HG03354 (cell line): ENCODE measurements at regions not wholly inside any gene's neighbourhood (a gene's known extent, or its start where the extent isn't known, plus 50 kb on each side); places are given as distances from the start of the nearest gene placed in this dataset.

Source experiments
- ATAC-seq: cut with Tn5 transposase; IDR thresholded peaks from one replicate; pipeline ENCODE4 v1.9.1; 2021; ENCODE audit warnings: mild to moderate bottlenecking; ENCODE audit not compliant: unreplicated experiment, poor library complexity, severe bottlenecking

DNA sequence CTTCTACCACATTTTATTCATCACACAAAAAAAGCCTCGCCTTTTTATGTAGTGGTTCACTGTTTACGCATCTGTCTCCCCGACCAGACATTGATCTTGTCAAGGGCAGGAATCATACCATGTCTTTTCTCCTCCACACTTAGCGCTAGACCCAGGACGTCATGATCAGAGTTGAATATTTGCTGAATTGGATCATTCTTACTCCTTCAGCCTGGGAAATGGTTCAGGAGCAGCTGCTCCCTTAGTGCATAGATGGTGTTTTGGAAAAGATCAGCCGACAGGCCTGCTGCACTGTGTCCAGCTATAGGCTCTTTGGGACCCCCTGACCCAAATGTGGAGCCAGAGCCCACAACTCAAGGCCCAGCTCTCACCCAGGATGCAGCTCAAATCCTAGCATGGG is 249.1 kb upstream of the TMEM72 start:
- ATAC-seq, result no peak

DNA sequence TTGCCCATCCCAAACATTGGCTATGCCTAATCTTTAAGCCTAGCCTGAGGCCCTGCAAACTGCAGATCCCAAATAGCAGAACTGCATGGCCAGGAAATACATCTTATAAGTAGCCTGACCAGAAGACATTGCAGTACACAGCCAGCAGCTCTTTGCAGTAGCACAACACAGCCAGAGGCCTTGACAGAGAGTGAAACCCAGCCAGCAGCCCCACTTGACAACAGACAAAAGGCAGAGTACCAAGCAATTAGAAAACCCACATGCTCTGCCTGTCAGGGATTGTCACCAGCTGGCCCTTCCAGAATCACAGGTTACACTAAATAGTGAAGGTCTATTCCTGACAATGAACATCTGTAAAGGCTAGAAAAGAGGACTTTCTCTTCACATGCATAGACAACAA is 242.8 kb upstream of the TMEM72 start:
- no peak for ATAC-seq

DNA sequence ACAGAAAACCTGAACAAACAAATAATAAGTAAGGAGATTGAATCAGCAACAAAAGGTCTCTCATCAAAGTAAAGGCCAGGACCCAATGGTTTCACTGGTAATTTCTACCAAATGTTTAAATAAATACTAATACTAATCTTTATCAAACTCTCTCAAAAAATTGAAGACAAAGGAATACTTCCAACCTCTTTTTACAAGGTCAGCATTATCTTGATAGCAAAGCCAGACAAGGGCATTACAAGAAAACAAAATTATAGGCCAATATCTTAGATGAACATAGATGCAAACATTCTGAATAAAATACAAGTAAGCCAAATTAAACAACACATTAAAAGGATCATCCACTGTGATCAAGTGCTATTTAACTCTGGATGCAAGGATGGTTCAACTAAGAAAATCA is 239.8 kb upstream of the TMEM72 start:
- no peak for ATAC-seq

DNA sequence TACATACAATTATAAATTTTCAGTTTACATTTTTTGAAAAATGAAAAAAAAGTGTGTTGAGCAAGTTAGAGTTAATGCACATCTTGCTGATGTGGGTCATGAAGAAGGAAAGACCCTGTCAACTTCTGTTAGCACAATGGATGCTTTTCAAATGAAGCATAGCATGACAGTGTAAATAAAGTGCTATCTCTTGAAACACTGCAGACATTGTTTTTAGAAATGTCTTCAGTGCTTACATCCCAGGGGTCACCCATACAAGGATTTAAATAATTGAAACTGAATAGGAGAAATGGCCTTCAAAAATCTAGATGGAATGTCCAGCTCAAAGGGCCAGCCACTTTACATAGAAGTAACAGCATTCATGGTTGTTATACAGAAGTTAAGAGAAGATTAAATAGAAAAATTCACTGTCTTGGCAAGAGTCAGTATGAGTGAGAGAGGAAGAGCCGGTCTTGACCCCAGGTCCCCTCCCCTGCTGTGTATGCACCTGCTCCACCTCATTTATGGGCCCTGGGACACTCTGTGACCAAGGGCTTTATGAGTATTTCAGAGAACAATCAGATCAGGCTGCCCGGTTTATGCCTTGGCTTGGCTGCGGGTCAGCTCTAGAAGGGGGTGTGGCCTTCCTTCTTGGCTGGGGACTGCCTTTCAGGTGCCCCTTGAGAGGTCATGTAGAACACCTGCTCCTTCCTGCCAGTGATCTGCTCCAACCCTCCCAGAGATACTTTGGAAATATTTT is 237.7 kb upstream of the TMEM72 start:
- ATAC-seq, result no peak

DNA sequence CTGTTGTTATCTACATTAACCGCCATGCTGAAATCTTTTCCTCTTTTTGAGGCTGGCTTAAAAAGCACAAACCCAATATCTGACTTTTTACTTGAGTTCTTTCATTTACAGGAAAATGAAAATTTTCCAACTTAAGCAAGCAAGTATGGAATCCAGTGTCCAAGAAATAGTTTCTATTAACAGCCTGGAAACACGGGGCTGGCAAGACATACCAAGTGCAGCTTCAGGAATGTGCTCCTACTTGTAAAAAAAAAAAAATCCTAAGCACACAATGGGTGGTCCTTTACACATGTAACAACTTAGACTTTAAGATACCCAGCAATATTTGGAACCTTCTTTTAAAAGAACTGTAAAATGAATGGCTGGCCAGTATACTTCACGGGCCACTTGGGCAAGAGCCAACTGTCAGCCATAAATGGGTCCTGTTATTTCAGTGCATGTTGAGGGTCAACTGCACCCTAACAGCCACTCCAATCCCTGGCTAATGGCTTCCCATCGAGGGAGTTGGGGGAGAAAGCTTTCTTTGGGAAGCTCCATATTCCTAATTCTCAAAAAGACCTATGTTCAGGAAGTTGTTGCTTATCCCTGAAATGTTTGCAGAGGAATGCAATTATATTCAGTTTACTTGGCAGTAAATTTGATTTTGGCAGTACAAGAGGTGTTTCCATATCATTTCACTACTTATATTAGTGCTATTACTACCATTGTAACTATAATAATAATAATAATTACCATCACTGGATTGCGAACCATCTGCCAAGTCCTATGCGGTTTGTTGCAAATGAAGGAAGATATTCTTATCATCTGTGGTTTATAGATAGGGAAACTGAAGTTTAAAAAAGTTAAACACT is 236.4 kb upstream of the TMEM72 start:
- no peak for ATAC-seq

DNA sequence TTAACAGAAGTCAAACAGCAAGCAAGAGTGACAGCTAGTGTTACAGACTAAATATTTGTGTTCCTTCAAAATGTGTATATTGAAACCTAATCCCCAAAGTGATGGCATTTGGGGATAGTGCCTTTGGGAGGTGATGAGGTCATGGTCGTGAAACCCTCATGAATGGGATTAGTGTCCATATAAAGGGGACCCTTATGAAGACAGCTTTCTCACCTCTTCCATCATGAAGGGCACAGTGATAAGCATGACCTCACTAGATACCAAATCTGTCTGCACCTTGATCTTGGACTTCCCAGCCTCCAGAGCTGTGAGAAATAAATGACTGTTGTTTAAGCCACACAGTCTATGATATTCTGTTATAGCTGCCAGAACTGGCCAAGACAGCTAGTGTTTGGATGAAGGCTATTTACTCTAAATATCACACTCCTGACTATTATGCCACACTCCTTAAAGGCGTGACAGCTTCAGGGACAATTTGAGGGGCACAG is 235.7 kb upstream of the TMEM72 start:
- ATAC-seq, result no peak

DNA sequence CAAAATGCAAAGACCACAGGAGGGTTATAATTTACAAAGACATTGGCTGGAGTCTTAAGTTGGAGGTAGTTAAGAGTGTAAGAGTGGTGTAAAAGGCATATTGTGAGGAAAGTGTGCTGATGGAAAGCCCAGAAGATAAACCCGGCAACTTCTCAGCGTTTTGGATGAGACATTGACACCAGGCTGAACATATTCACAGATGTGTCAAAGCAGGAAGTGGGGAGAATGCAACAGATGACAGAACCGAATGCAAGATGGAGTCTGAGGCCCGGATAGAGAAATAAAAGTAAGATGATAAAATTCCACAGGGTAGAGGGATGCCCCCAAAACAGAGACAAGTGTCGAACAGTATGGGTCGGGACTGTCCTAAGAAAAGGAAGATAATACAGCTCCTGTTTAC is 230.4 kb upstream of the TMEM72 start:
- ATAC-seq, result no peak

DNA sequence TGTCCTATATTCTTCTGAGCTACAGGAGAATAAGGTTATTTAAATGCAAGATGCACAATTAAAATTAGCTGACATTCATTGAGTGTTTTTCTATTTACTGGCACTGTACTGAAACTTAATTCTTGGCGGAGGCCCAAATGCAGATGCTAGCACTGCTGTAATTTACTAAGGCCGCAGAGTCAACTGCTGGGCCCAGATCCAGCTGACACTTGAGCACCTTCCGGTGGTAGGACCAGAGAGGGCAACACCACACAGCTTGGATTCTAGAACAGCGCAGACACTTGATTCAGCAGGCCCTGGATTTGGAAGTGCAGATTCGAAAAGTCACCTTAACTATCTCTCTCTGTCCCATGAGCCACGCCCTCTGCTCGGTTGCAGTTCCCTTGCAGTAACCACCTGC is 228.6 kb upstream of the TMEM72 start:
- ATAC-seq, result no peak

DNA sequence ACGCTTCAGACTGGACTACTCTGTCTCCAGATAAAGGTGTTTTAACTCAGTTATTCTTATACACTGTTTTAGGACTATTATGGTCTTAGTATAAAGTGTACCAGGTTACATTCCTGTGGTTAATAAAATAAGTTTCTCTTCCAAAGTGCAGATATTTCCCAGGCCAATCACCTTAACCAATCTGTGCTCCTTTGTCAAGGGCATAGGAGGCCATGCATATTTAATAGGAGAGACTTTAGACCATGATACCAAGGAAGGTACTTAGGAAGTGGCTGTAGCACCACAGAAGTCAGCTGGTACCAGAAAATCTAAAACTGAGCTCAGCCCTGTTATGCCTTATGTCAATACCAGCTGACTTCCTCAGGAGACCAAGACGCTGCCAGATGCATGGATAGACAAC is 226.5 kb upstream of the TMEM72 start:
- no peak for ATAC-seq

DNA sequence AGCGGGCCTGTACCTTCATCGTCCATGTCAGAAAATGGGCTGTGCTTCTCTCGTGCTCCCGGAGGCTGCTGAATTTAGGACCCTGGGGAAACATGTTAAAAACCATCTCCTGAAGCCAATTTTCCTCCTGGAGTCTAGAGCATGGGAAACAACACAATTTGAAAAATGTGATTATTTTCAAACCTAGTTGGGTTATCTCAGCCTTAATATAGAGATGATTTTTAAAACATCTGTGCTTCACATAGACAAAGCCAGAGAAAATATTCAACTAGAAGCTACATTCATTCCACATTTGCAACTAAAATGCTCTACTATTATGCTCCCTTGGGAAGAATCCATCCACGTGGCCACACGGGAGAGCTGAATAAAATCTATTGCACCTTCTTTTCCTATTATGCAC is 225.9 kb upstream of the TMEM72 start:
- ATAC-seq, result no peak

DNA sequence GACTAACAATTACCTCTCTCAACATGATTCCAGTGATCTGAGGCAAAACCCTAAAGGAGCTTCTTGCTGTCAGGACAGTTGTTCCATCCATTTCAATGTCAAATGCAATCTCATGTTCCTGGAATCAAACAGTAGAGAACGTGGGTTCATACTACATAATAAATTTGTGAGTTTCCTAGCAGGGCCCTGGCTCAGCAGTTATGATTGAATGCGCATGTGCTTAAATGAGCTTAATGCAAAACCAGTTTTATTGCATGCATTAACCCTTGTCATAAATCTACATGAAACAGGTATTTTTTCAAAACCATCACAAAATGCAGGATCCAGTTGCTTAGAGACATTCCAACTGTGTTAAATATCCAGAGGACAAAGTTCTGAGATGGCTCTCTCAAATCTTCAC is 225.4 kb upstream of the TMEM72 start:
- ATAC-seq, result no peak

DNA sequence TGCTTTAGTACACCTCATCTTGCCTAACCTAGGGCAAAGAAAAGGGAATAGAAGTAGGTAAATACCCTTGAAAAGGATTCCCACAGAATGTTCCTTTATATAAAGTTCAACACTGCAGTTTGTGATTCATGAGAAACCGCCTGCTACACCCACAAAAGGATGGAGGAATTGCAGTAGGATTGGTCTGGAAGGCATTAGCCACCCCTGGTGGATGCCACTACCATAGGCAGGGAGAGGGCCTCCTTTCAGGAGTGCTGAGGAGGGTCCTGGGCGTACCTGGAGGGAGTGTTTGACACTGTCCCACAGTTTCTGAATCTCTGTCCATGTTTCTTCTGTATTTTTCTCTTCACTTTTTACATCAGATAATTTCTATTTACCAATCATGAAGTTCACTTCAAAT is 221.8 kb upstream of the TMEM72 start:
- ATAC-seq, result no peak

DNA sequence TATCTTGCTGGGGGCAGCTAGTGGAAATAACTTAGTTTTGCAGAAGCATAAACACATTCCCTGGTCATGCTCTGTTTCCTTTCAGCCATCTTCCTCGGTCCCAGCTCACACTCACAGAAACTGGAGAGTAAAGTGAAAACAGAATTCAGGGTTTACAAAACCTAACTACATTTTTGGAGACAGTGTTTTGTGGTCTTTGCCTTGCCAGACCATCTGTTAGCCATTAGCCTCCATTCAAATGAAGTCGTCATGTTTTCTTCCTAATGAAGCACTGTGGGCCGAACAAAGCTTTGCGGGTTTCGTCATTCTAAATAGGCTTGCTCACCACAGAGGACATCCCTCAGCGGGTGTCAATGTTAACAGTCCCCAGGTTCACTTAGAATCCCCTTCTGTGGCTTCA is 214.6 kb upstream of the TMEM72 start:
- ATAC-seq, result no peak

DNA sequence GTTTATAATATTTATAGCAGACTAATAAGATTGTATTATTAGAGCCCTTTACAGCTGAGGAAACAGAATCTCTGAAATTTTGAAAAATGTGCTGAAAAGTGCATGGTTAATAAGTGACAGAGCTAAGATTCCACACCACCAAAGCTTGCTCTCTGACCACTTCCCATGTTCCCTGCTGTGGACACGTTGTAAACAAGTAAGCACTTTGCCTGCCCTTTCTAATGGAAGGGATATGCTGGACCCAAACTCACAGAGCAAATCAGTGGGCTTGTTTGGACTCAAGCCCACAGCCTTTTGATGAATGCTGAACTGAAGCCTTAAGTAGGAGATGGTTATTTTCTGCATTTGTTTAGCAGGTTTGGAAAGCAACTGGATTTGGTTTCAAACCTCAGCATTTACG is 214.0 kb upstream of the TMEM72 start:
- ATAC-seq, result no peak

DNA sequence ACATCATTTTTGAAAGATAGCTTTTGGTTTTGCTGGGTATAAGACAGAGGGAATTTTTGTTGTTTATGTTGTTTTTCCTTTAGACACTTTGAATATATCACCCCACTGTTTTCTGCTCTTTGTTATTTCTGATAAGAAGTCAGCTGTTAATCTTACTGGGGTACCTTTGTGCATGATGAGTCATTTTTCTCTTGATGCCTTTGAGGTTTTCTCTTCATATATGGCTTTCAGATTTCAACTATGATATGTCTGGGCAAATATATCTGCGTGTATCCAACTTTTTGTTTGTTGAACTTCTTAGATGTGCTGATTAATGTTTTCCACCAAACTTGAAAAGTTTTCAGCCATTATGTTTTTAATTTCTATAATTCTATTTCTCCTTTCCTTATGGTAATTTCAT is 208.6 kb upstream of the TMEM72 start:
- ATAC-seq, result no peak

DNA sequence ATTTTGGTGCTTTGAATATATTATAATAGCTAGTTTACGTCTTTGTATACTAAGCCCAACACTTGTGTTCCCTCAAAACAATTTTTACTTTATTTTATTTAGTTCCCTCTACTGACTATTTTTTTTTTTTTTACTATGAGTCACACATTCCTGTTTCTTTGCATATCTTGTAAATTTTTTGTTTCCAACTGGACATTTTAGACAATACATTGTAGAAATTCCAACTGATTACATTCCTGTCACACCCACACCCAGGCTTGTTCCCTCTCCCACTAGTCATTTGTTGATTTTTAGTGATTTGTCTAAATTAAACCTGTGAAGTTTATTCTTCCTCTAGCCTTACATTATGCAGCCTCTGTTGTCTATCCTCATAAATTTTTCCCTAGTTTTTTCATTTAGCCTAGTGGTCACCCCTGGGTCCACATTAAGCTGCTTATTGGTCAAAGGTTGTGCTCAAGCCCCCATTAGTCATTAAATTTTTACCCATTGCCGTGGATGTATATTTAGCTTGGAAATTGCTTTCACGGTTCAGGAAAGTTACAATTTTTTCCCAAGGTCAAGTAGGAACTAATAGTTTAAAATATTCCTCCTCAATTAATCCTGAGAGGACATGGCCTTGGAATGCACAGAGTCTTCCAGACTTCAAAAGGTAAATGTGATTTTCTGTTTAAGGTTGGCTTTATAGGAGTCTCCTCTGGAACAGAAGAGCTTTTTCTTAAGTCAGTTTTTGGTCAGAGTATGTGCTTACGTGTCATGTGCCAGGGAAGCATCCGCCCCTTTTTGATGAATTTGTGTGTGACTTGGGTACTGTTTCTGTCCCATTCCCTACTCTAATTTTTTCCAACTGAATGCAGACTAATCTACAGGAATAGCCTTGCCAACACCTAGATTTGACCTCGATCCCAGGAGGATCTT is 207.6 kb upstream of the TMEM72 start:
- no peak for ATAC-seq

DNA sequence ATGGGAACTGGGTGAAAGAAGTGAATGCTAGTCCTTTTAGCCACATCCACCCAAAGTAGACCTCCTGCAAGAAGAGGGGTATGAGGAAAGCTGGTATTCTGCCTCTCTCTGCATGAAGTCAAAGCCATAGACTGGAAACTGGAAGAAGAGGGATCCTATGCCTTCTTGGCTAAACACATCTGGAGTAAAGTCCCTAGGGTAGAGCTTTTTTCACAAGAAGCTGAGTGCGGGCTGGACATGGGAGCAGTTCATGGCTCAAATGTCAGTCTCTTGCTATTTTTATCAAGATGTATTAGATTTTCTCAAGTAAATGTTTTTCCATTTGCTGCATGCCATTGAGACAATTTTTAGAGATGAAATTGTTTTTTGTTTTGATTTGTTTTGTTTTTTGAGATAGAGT is 206.5 kb upstream of the TMEM72 start:
- no peak for ATAC-seq

DNA sequence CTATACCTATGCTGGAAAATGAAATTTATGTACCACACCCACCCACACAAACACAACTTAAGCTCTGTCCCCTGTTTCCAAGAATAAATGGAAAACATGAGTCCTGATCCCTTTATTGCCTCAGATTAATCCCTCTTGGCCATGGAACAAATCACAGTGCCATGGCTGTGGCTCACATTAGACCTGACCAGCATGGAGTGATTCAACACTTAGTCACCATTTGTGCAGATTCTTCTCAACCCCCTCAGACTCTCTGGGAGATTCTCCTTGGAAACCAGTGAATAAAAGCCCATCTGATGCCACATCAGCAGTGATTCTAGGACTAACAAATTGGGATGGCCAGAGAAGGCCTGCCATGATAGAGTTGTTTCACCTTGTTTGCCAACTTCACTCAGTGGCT is 204.4 kb upstream of the TMEM72 start:
- ATAC-seq, result no peak

DNA sequence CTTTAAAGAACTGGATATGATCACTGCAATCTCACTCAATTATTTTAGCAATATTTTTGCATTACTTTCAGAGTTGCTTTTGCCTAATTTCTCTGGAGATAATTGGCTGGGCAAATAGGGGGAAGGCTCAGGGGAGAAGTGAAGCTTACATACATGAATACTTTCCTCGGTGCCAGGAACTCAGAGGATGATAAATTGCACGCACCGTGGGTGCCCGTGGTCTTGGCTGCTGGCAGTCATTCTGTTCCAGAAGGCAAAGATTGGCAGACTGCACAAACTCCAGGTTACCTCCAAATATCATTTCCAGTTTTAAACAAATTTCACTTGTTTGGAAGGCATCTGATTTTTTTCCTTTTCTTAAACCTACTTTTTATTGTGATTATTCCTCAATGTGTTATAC is 197.8 kb upstream of the TMEM72 start:
- no peak for ATAC-seq

DNA sequence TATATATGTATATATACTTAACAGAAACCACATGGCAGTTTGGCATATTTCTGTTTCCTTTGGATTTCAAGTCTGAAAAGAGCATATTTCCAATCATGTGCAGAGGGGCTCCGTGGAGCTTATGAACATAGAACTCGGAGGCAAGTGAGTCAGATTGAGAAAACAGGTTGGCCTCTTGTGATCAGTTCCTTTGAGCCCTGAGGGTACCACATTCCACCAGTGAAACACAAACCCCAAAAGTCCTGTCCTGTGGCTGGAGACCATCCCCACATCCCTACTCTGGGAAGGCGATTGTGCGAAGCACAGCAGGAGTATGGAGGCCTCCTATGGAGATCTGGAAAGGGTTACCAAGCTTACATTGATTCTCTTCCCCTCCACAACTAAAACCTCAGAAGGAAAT is 196.7 kb upstream of the TMEM72 start:
- ATAC-seq, result no peak
